ENCODE measurements at regions not wholly inside any gene's neighbourhood (a gene's known extent, or its start where the extent isn't known, plus 50 kb on each side); places are given as distances from the start of the nearest gene placed in this dataset.

DNA sequence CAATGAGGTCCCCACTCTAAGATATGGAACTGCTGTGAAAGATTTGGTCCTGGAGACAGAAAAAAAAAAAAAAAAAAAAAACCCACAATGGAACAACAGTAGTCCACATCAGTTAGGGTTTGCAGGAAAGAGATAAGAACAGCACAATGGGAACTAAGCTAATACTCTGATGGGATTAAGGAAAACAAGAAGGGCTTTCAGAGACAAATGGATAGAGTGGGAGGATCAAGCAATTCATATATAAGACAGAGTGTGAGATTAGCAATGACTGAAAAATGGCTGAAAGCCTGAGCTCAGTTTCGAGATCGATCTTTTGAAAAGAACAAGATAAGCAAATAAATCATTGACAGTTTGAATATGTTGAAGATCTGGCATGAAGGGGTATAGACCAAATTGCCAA, 188.4 kb upstream of the TRPC5 start:
- H3K27me3 ChIP-seq = no peaks in the 10 kb centered on the region
- 64 to 65% methylated on average over 2 of the region's 2 CpGs for WGBS, 2 donors (ENCODE audit: low coverage in 1 of 2)

DNA sequence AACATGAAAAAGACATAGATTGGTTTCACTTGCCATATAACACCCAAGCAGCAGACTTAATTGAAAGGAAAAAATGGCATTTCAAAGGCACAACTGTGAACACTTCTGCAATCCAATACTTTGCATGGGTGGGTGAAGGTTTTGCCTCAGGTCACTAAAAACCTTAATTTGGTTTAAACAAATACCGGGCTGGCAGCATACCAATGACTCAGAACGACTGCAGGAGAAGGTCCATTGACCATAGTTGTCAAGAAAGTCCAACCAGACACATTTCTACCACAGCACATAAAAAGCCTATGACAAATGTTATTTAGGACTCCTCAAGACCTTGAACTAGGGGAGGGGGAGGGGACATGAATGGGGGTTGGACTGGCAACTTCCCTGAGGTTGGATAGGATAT, 183.6 kb upstream of the TRPC5 start:
- H3K9me3 ChIP-seq = no peaks in the 10 kb centered on the region
- no peak for ATAC-seq
- no peak for TF ChIP-seq POLR2A (IDR thresholded peaks at IDR 0.05)
- no peak for TF ChIP-seq EP300 (IDR thresholded peaks at IDR 0.05)
- no peak for TF ChIP-seq POLR2AphosphoS5 (IDR thresholded peaks at IDR 0.05)
- TF ChIP-seq, protein P1, sequence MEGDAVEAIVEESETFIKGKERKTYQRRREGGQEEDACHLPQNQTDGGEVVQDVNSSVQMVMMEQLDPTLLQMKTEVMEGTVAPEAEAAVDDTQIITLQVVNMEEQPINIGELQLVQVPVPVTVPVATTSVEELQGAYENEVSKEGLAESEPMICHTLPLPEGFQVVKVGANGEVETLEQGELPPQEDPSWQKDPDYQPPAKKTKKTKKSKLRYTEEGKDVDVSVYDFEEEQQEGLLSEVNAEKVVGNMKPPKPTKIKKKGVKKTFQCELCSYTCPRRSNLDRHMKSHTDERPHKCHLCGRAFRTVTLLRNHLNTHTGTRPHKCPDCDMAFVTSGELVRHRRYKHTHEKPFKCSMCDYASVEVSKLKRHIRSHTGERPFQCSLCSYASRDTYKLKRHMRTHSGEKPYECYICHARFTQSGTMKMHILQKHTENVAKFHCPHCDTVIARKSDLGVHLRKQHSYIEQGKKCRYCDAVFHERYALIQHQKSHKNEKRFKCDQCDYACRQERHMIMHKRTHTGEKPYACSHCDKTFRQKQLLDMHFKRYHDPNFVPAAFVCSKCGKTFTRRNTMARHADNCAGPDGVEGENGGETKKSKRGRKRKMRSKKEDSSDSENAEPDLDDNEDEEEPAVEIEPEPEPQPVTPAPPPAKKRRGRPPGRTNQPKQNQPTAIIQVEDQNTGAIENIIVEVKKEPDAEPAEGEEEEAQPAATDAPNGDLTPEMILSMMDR (IDR thresholded peaks at IDR 0.05) = no peak

More for the DNA sequence above, 188.4 kb upstream of the TRPC5 start:
- H3K36me3 ChIP-seq = no peaks in the 10 kb centered on the region
- H3K9me3 ChIP-seq = no peaks in the 10 kb centered on the region
- H3K4me1 ChIP-seq = no peaks in the 10 kb centered on the region
- TF ChIP-seq POLR2A (IDR thresholded peaks at IDR 0.05) (no peak), EP300 (IDR thresholded peaks at IDR 0.05) (no peak), POLR2AphosphoS5 (IDR thresholded peaks at IDR 0.05) (no peak)
- TF ChIP-seq, protein P1 (IDR thresholded peaks at IDR 0.05) = no peak
- ATAC-seq = no peak
- no peak overlapping the region for H3K4me3 ChIP-seq
- no peak overlapping the region for H3K27ac ChIP-seq

DNA sequence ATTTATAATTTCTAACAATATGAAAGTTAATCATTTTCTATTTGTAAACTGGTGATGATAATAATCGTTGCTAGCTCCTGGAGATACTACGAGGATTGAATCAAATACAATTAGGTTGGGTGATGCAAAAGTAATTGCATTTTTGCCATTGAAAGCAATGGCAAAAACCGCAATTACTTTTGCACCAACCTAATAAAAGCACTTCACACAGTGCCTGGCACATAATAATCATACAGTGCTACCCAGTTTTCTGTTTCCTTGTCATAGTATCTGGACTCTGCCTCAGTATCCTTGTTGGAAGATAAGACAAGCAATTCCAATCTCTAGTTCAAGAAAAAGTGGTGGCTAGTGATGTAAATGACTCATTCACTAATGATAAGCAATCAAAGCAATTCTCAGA, 176.8 kb upstream of the TRPC5 start:
- no peak overlapping the region for H3K27ac ChIP-seq
- no peak overlapping the region for H3K4me3 ChIP-seq
- no peaks in the 10 kb centered on the region for H3K4me1 ChIP-seq
- WGBS, 2 donors (ENCODE audit: low coverage in 1 of 2) = 42 to 59% methylated on average over 3 of the region's 3 CpGs
- no peak for ATAC-seq
- TF ChIP-seq EP300 (IDR thresholded peaks at IDR 0.05) (no peak), POLR2AphosphoS5 (IDR thresholded peaks at IDR 0.05) (no peak), POLR2A (IDR thresholded peaks at IDR 0.05) (no peak)
- TF ChIP-seq, protein P1 (IDR thresholded peaks at IDR 0.05) = no peak
- no peaks in the 10 kb centered on the region for H3K27me3 ChIP-seq
- H3K9me3 ChIP-seq = no peaks in the 10 kb centered on the region
- H3K36me3 ChIP-seq = no peaks in the 10 kb centered on the region

More for the DNA sequence above, 183.6 kb upstream of the TRPC5 start:
- Histone ChIP-seq H3K4me1 (no peaks in the 10 kb centered on the region), H3K4me3 (no peak overlapping the region), H3K27me3 (no peaks in the 10 kb centered on the region), H3K36me3 (no peaks in the 10 kb centered on the region), H3K27ac (no peak overlapping the region)
- 43% methylated on average over 1 of the region's 2 CpGs; no CpG with 5 or more reads in 1 of the 2 donors for WGBS, 2 donors (ENCODE audit: low coverage in 1 of 2)

DNA sequence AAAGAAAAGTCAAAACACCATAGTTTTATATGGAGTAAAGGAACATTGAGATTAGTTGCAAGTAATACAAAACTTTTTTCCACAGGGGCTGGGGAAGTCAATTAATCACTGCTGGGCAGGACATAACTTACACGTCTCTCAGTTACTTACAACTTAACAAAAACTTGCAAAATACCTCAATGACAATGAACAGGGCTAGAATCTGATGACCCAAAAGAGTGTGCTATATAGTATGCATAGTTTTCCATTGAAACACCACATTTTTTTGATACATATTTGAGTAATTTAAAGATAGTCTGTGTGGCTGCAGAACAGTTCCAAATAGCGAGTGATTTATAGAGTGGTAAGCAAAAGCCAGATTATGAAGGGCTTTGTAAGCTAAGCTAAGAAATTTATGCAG, 172.3 kb upstream of the TRPC5 start:
- H3K9me3 ChIP-seq = no peaks in the 10 kb centered on the region
- 33 to 54% methylated on average over 2 of the region's 2 CpGs for WGBS, 2 donors (ENCODE audit: low coverage in 1 of 2)
- no peak for ATAC-seq
- no peaks in the 10 kb centered on the region for H3K4me1 ChIP-seq
- no peaks in the 10 kb centered on the region for H3K27me3 ChIP-seq
- no peak overlapping the region for H3K27ac ChIP-seq
- TF ChIP-seq POLR2A (IDR thresholded peaks at IDR 0.05) = no peak
- TF ChIP-seq POLR2AphosphoS5 (IDR thresholded peaks at IDR 0.05) = no peak
- TF ChIP-seq, protein P1 (IDR thresholded peaks at IDR 0.05) = no peak
- TF ChIP-seq EP300 (IDR thresholded peaks at IDR 0.05) = no peak
- H3K4me3 ChIP-seq = no peak overlapping the region
- no peaks in the 10 kb centered on the region for H3K36me3 ChIP-seq

DNA sequence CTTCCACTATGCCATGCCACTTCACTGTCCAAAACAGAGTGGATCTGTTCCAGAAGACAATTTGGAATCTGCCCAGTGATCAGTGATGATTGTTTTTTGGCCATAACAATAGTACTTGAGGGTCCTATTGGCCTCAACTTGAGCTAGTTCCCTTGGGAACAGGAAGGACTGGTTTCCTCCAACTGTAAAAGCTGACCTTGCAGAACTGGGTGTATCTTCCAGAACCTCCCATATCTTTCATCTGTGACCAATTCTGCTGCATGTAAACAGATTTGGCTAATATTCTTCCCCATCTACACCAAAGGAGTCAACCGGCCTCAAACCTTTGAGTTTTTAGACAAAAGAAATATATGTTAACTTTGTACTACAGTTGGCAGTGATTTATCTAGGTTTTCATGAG, 165.1 kb upstream of the TRPC5 start:
- no peaks in the 10 kb centered on the region for H3K27me3 ChIP-seq
- TF ChIP-seq, protein P1 (IDR thresholded peaks at IDR 0.05) = no peak
- TF ChIP-seq EP300 (IDR thresholded peaks at IDR 0.05) = no peak
- no peak for TF ChIP-seq POLR2AphosphoS5 (IDR thresholded peaks at IDR 0.05)
- no peak for TF ChIP-seq POLR2A (IDR thresholded peaks at IDR 0.05)
- no peak overlapping the region for H3K27ac ChIP-seq
- H3K9me3 ChIP-seq = no peaks in the 10 kb centered on the region
- no peaks in the 10 kb centered on the region for H3K36me3 ChIP-seq
- H3K4me3 ChIP-seq = no peak overlapping the region
- 100% methylated on average over 1 of the region's 1 CpG; no CpG with 5 or more reads in 1 of the 2 donors for WGBS, 2 donors (ENCODE audit: low coverage in 1 of 2)
- no peaks in the 10 kb centered on the region for H3K4me1 ChIP-seq
- no peak for ATAC-seq

All from gastroesophageal sphincter (tissue), 4 donors.